ENCODE measurements at regions not wholly inside any gene's neighbourhood (a gene's known extent, or its start where the extent isn't known, plus 50 kb on each side); places are given as distances from the start of the nearest gene placed in this dataset.
"Not testable (repeated sequence)": the region's sequence is repeated elsewhere in the genome, so short reads cannot be mapped to it uniquely, and the experiment has no call there.

GRCh38 chr5:136812270-136812669 is 446.9 kb upstream of the TRPC7 start:
- not testable (repeated sequence) for H3K9me3 ChIP-seq (ENCODE audit: control insufficient read depth, low read length); H2AFZ ChIP-seq (ENCODE audit: low read depth, low read length); H3K9ac ChIP-seq (ENCODE audit: low read length); H3K4me2 ChIP-seq (ENCODE audit: low read length, poor library complexity, severe bottlenecking); H2AK5ac ChIP-seq (ENCODE audit: low read length, severe bottlenecking); H3K4ac ChIP-seq (ENCODE audit: low read depth in 1 of 2, low read length in 2 of 2); H3K4me3 ChIP-seq (ENCODE audit: insufficient read depth in 1 of 2, low read depth in 1 of 2, low read length in 2 of 2); H3K27me3 ChIP-seq (ENCODE audit: control insufficient read depth in 1 of 2, insufficient read depth in 1 of 2, low read length in 2 of 2); H2BK5ac ChIP-seq (ENCODE audit: low read depth, low read length, poor library complexity, severe bottlenecking); H3K36me3 ChIP-seq (ENCODE audit: control insufficient read depth in 1 of 2, insufficient read depth in 2 of 2, low read depth in 1 of 2, low read length in 2 of 2); H3K18ac ChIP-seq (ENCODE audit: low read depth in 1 of 2, low read length in 2 of 2); H4K8ac ChIP-seq (ENCODE audit: low read length); H3K23ac ChIP-seq (ENCODE audit: low read length in 2 of 2); DNase-seq; H3K27ac ChIP-seq (ENCODE audit: low read length, poor library complexity, severe bottlenecking); H4K91ac ChIP-seq (ENCODE audit: low read length); H2BK12ac ChIP-seq (ENCODE audit: low read length in 2 of 2); H3K4me1 ChIP-seq (ENCODE audit: control insufficient read depth, insufficient read depth, low read depth, low read length); H2BK120ac ChIP-seq (ENCODE audit: low read depth, low read length); H2BK15ac ChIP-seq (ENCODE audit: low read depth, poor library complexity, severe bottlenecking); H3K14ac ChIP-seq (ENCODE audit: low read length in 2 of 2); H3K79me1 ChIP-seq (replicated peaks; ENCODE audit: low read length, poor library complexity, severe bottlenecking)
- 70% methylated on average over 2 of the region's 2 CpGs for WGBS

- Histone ChIP-seq H3K4me1 (ENCODE audit: control insufficient read depth, insufficient read depth, low read depth, low read length) (no peaks in the 10 kb centered on the region), H3K79me1 (replicated peaks; ENCODE audit: low read length, poor library complexity, severe bottlenecking) (no peaks in the 10 kb centered on the region), H4K8ac (ENCODE audit: low read length) (no peak overlapping the region), H3K36me3 (ENCODE audit: control insufficient read depth in 1 of 2, insufficient read depth in 2 of 2, low read depth in 1 of 2, low read length in 2 of 2) (no peaks in the 10 kb centered on the region), H2BK15ac (ENCODE audit: low read depth, poor library complexity, severe bottlenecking) (no peak overlapping the region), H2AFZ (ENCODE audit: low read depth, low read length) (no peak overlapping the region), H3K4me3 (ENCODE audit: insufficient read depth in 1 of 2, low read depth in 1 of 2, low read length in 2 of 2) (no peak overlapping the region), H2BK12ac (ENCODE audit: low read length in 2 of 2) (no peak overlapping the region), H3K4ac (ENCODE audit: low read depth in 1 of 2, low read length in 2 of 2) (no peak overlapping the region), H3K4me2 (ENCODE audit: low read length, poor library complexity, severe bottlenecking) (no peak overlapping the region), H2BK120ac (ENCODE audit: low read depth, low read length) (no peak overlapping the region), H2BK5ac (ENCODE audit: low read depth, low read length, poor library complexity, severe bottlenecking) (no peak overlapping the region), H3K9me3 (ENCODE audit: control insufficient read depth, low read length) (no peaks in the 10 kb centered on the region), H2AK5ac (ENCODE audit: low read length, severe bottlenecking) (no peak overlapping the region), H4K91ac (ENCODE audit: low read length) (no peak overlapping the region), H3K18ac (ENCODE audit: low read depth in 1 of 2, low read length in 2 of 2) (no peak overlapping the region), H3K27ac (ENCODE audit: low read length, poor library complexity, severe bottlenecking) (no peak overlapping the region), H3K27me3 (ENCODE audit: control insufficient read depth in 1 of 2, insufficient read depth in 1 of 2, low read length in 2 of 2) (no peaks in the 10 kb centered on the region), H3K9ac (ENCODE audit: low read length) (peak overlapping the region; percentile 58), H3K14ac (ENCODE audit: low read length in 2 of 2) (no peak overlapping the region), H3K23ac (ENCODE audit: low read length in 2 of 2) (no peak overlapping the region)
- WGBS = 17% methylated on average over 2 of the region's 2 CpGs
- peak; percentile 84 for DNase-seq
These were observed 446.2 kb upstream of the TRPC7 start for GRCh38 chr5:136811551-136811950.

GRCh38 chr5:136811086-136811485 is 445.7 kb upstream of the TRPC7 start:
- Histone ChIP-seq H3K18ac (ENCODE audit: low read depth in 1 of 2, low read length in 2 of 2) (no peak overlapping the region), H3K9ac (ENCODE audit: low read length) (peak overlapping the region; percentile 58), H2AK5ac (ENCODE audit: low read length, severe bottlenecking) (no peak overlapping the region), H3K27me3 (ENCODE audit: control insufficient read depth in 1 of 2, insufficient read depth in 1 of 2, low read length in 2 of 2) (no peaks in the 10 kb centered on the region), H3K27ac (ENCODE audit: low read length, poor library complexity, severe bottlenecking) (no peak overlapping the region), H2BK120ac (ENCODE audit: low read depth, low read length) (no peak overlapping the region), H2BK15ac (ENCODE audit: low read depth, poor library complexity, severe bottlenecking) (no peak overlapping the region), H2AFZ (ENCODE audit: low read depth, low read length) (no peak overlapping the region), H3K4ac (ENCODE audit: low read depth in 1 of 2, low read length in 2 of 2) (no peak overlapping the region), H3K36me3 (ENCODE audit: control insufficient read depth in 1 of 2, insufficient read depth in 2 of 2, low read depth in 1 of 2, low read length in 2 of 2) (no peaks in the 10 kb centered on the region), H2BK5ac (ENCODE audit: low read depth, low read length, poor library complexity, severe bottlenecking) (no peak overlapping the region), H3K4me2 (ENCODE audit: low read length, poor library complexity, severe bottlenecking) (no peak overlapping the region), H3K4me1 (ENCODE audit: control insufficient read depth, insufficient read depth, low read depth, low read length) (no peaks in the 10 kb centered on the region), H2BK12ac (ENCODE audit: low read length in 2 of 2) (no peak overlapping the region), H3K14ac (ENCODE audit: low read length in 2 of 2) (no peak overlapping the region), H3K4me3 (ENCODE audit: insufficient read depth in 1 of 2, low read depth in 1 of 2, low read length in 2 of 2) (peak overlapping the region in 1 of 2 experiments; percentile 51), H3K9me3 (ENCODE audit: control insufficient read depth, low read length) (no peaks in the 10 kb centered on the region), H4K91ac (ENCODE audit: low read length) (no peak overlapping the region), H3K23ac (ENCODE audit: low read length in 2 of 2) (no peak overlapping the region), H3K79me1 (replicated peaks; ENCODE audit: low read length, poor library complexity, severe bottlenecking) (no peaks in the 10 kb centered on the region), H4K8ac (ENCODE audit: low read length) (no peak overlapping the region)
- DNase-seq = peak; percentile 12
- no CpG with 5 or more reads among the region's 3 CpGs for WGBS

- no peaks in the 10 kb centered on the region for H3K4me1 ChIP-seq (ENCODE audit: control insufficient read depth, insufficient read depth, low read depth, low read length)
- H3K4me2 ChIP-seq (ENCODE audit: low read length, poor library complexity, severe bottlenecking) = no peak overlapping the region
- DNase-seq = peak; percentile 24
- no peaks in the 10 kb centered on the region for H3K36me3 ChIP-seq (ENCODE audit: control insufficient read depth in 1 of 2, insufficient read depth in 2 of 2, low read depth in 1 of 2, low read length in 2 of 2)
- no peak overlapping the region for H2AK5ac ChIP-seq (ENCODE audit: low read length, severe bottlenecking)
- no peak overlapping the region for H3K23ac ChIP-seq (ENCODE audit: low read length in 2 of 2)
- no peak overlapping the region for H2BK15ac ChIP-seq (ENCODE audit: low read depth, poor library complexity, severe bottlenecking)
- H3K18ac ChIP-seq (ENCODE audit: low read depth in 1 of 2, low read length in 2 of 2) = no peak overlapping the region
- no peak overlapping the region for H4K8ac ChIP-seq (ENCODE audit: low read length)
- H2AFZ ChIP-seq (ENCODE audit: low read depth, low read length) = no peak overlapping the region
- no peak overlapping the region for H3K14ac ChIP-seq (ENCODE audit: low read length in 2 of 2)
- H3K9me3 ChIP-seq (ENCODE audit: control insufficient read depth, low read length) = no peaks in the 10 kb centered on the region
- H4K91ac ChIP-seq (ENCODE audit: low read length) = no peak overlapping the region
- peak overlapping the region; percentile 58 for H3K9ac ChIP-seq (ENCODE audit: low read length)
- no peak overlapping the region for H3K4ac ChIP-seq (ENCODE audit: low read depth in 1 of 2, low read length in 2 of 2)
- H3K79me1 ChIP-seq (replicated peaks; ENCODE audit: low read length, poor library complexity, severe bottlenecking) = no peaks in the 10 kb centered on the region
- no peak overlapping the region for H2BK12ac ChIP-seq (ENCODE audit: low read length in 2 of 2)
- H2BK5ac ChIP-seq (ENCODE audit: low read depth, low read length, poor library complexity, severe bottlenecking) = no peak overlapping the region
- H2BK120ac ChIP-seq (ENCODE audit: low read depth, low read length) = no peak overlapping the region
- 91% methylated on average over 5 of the region's 5 CpGs for WGBS
- no peak overlapping the region for H3K27ac ChIP-seq (ENCODE audit: low read length, poor library complexity, severe bottlenecking)
- H3K27me3 ChIP-seq (ENCODE audit: control insufficient read depth in 1 of 2, insufficient read depth in 1 of 2, low read length in 2 of 2) = no peaks in the 10 kb centered on the region
- peak overlapping the region in 1 of 2 experiments; percentile 51 for H3K4me3 ChIP-seq (ENCODE audit: insufficient read depth in 1 of 2, low read depth in 1 of 2, low read length in 2 of 2)
These were observed 445.0 kb upstream of the TRPC7 start for GRCh38 chr5:136810261-136810801.
